ENCODE measurements at regions not wholly inside any gene's neighbourhood (a gene's known extent, or its start where the extent isn't known, plus 50 kb on each side); places are given as distances from the start of the nearest gene placed in this dataset.
"Not testable (repeated sequence)": the region's sequence is repeated elsewhere in the genome, so short reads cannot be mapped to it uniquely, and the experiment has no call there.

GRCh38 chr12:131461096-131461495, 249.8 kb upstream of the SFSWAP start:
- Histone ChIP-seq H2AFZ (ENCODE audit: low read length, unreplicated experiment) (no peak overlapping the region), H3K27me3 (ENCODE audit: insufficient read depth, low read length) (no peaks in the 10 kb centered on the region), H3K4me3 (ENCODE audit: low read depth, low read length) (no peak overlapping the region), H3K27ac (ENCODE audit: low read depth, low read length) (no peak overlapping the region), H3K36me3 (ENCODE audit: insufficient read depth, low read length) (no peaks in the 10 kb centered on the region), H3K79me2 (ENCODE audit: control insufficient read depth, insufficient read depth, low read length, unreplicated experiment) (no peaks in the 10 kb centered on the region), H3K4me1 (ENCODE audit: control insufficient read depth, insufficient read depth, low read length, unreplicated experiment) (no peaks in the 10 kb centered on the region)

GRCh38 chr12:131463174-131463573, 247.7 kb upstream of the SFSWAP start:
- Histone ChIP-seq H3K36me3 (ENCODE audit: insufficient read depth, low read length) (no peaks in the 10 kb centered on the region), H2AFZ (ENCODE audit: low read length, unreplicated experiment) (no peak overlapping the region), H3K4me1 (ENCODE audit: control insufficient read depth, insufficient read depth, low read length, unreplicated experiment) (no peaks in the 10 kb centered on the region), H3K27ac (ENCODE audit: low read depth, low read length) (no peak overlapping the region), H3K27me3 (ENCODE audit: insufficient read depth, low read length) (no peaks in the 10 kb centered on the region), H3K79me2 (ENCODE audit: control insufficient read depth, insufficient read depth, low read length, unreplicated experiment) (no peaks in the 10 kb centered on the region), H3K4me3 (ENCODE audit: low read depth, low read length) (no peak overlapping the region)

- H3K27me3 ChIP-seq (ENCODE audit: insufficient read depth, low read length) = no peaks in the 10 kb centered on the region
- no peaks in the 10 kb centered on the region for H3K4me1 ChIP-seq (ENCODE audit: control insufficient read depth, insufficient read depth, low read length, unreplicated experiment)
- H3K27ac ChIP-seq (ENCODE audit: low read depth, low read length) = no peak overlapping the region
- no peak overlapping the region for H2AFZ ChIP-seq (ENCODE audit: low read length, unreplicated experiment)
- H3K79me2 ChIP-seq (ENCODE audit: control insufficient read depth, insufficient read depth, low read length, unreplicated experiment) = no peaks in the 10 kb centered on the region
- no peaks in the 10 kb centered on the region for H3K36me3 ChIP-seq (ENCODE audit: insufficient read depth, low read length)
- no peak overlapping the region for H3K4me3 ChIP-seq (ENCODE audit: low read depth, low read length)
Measured at GRCh38 chr12:131464081-131464480, 246.8 kb upstream of the SFSWAP start.

- no peak overlapping the region for H3K4me3 ChIP-seq (ENCODE audit: low read depth, low read length)
- H3K4me1 ChIP-seq (ENCODE audit: control insufficient read depth, insufficient read depth, low read length, unreplicated experiment) = no peaks in the 10 kb centered on the region
- H3K27me3 ChIP-seq (ENCODE audit: insufficient read depth, low read length) = no peaks in the 10 kb centered on the region
- H3K27ac ChIP-seq (ENCODE audit: low read depth, low read length) = no peak overlapping the region
- H3K79me2 ChIP-seq (ENCODE audit: control insufficient read depth, insufficient read depth, low read length, unreplicated experiment) = no peaks in the 10 kb centered on the region
- H2AFZ ChIP-seq (ENCODE audit: low read length, unreplicated experiment) = no peak overlapping the region
- H3K36me3 ChIP-seq (ENCODE audit: insufficient read depth, low read length) = no peaks in the 10 kb centered on the region
Measured at GRCh38 chr12:131466306-131466705, 244.6 kb upstream of the SFSWAP start.

GRCh38 chr12:131466932-131467331, 244.0 kb upstream of the SFSWAP start:
- no peak overlapping the region for H3K27ac ChIP-seq (ENCODE audit: low read depth, low read length)
- no peaks in the 10 kb centered on the region for H3K4me1 ChIP-seq (ENCODE audit: control insufficient read depth, insufficient read depth, low read length, unreplicated experiment)
- H3K27me3 ChIP-seq (ENCODE audit: insufficient read depth, low read length) = no peaks in the 10 kb centered on the region
- H3K79me2 ChIP-seq (ENCODE audit: control insufficient read depth, insufficient read depth, low read length, unreplicated experiment) = no peaks in the 10 kb centered on the region
- no peaks in the 10 kb centered on the region for H3K36me3 ChIP-seq (ENCODE audit: insufficient read depth, low read length)
- H3K4me3 ChIP-seq (ENCODE audit: low read depth, low read length) = no peak overlapping the region
- H2AFZ ChIP-seq (ENCODE audit: low read length, unreplicated experiment) = no peak overlapping the region

GRCh38 chr12:131468206-131468605, 242.7 kb upstream of the SFSWAP start:
- Histone ChIP-seq H3K4me3 (ENCODE audit: low read depth, low read length) (no peak overlapping the region), H3K79me2 (ENCODE audit: control insufficient read depth, insufficient read depth, low read length, unreplicated experiment) (no peaks in the 10 kb centered on the region), H2AFZ (ENCODE audit: low read length, unreplicated experiment) (no peak overlapping the region), H3K36me3 (ENCODE audit: insufficient read depth, low read length) (no peaks in the 10 kb centered on the region), H3K4me1 (ENCODE audit: control insufficient read depth, insufficient read depth, low read length, unreplicated experiment) (no peaks in the 10 kb centered on the region), H3K27me3 (ENCODE audit: insufficient read depth, low read length) (no peaks in the 10 kb centered on the region), H3K27ac (ENCODE audit: low read depth, low read length) (no peak overlapping the region)

GRCh38 chr12:131469945-131470344, 240.9 kb upstream of the SFSWAP start:
- H3K27ac ChIP-seq (ENCODE audit: low read depth, low read length); H3K36me3 ChIP-seq (ENCODE audit: insufficient read depth, low read length); H3K4me1 ChIP-seq (ENCODE audit: control insufficient read depth, insufficient read depth, low read length, unreplicated experiment); H3K27me3 ChIP-seq (ENCODE audit: insufficient read depth, low read length); H3K4me3 ChIP-seq (ENCODE audit: low read depth, low read length); H3K79me2 ChIP-seq (ENCODE audit: control insufficient read depth, insufficient read depth, low read length, unreplicated experiment); H2AFZ ChIP-seq (ENCODE audit: low read length, unreplicated experiment): not testable (repeated sequence)

- Histone ChIP-seq H3K4me3 (ENCODE audit: low read depth, low read length) (no peak overlapping the region), H3K79me2 (ENCODE audit: control insufficient read depth, insufficient read depth, low read length, unreplicated experiment) (no peaks in the 10 kb centered on the region), H3K27me3 (ENCODE audit: insufficient read depth, low read length) (no peaks in the 10 kb centered on the region), H3K4me1 (ENCODE audit: control insufficient read depth, insufficient read depth, low read length, unreplicated experiment) (no peaks in the 10 kb centered on the region), H3K36me3 (ENCODE audit: insufficient read depth, low read length) (no peaks in the 10 kb centered on the region), H2AFZ (ENCODE audit: low read length, unreplicated experiment) (no peak overlapping the region), H3K27ac (ENCODE audit: low read depth, low read length) (no peak overlapping the region)
Measured at GRCh38 chr12:131471271-131471905, 239.5 kb upstream of the SFSWAP start.

GRCh38 chr12:131471946-131472732, 238.8 kb upstream of the SFSWAP start:
- H3K79me2 ChIP-seq (ENCODE audit: control insufficient read depth, insufficient read depth, low read length, unreplicated experiment) = no peaks in the 10 kb centered on the region
- no peaks in the 10 kb centered on the region for H3K27me3 ChIP-seq (ENCODE audit: insufficient read depth, low read length)
- no peak overlapping the region for H3K27ac ChIP-seq (ENCODE audit: low read depth, low read length)
- H3K4me1 ChIP-seq (ENCODE audit: control insufficient read depth, insufficient read depth, low read length, unreplicated experiment) = no peaks in the 10 kb centered on the region
- H3K36me3 ChIP-seq (ENCODE audit: insufficient read depth, low read length) = no peaks in the 10 kb centered on the region
- no peak overlapping the region for H3K4me3 ChIP-seq (ENCODE audit: low read depth, low read length)
- H2AFZ ChIP-seq (ENCODE audit: low read length, unreplicated experiment) = no peak overlapping the region

- no peak overlapping the region for H3K27ac ChIP-seq (ENCODE audit: low read depth, low read length)
- no peak overlapping the region for H3K4me3 ChIP-seq (ENCODE audit: low read depth, low read length)
- H3K4me1 ChIP-seq (ENCODE audit: control insufficient read depth, insufficient read depth, low read length, unreplicated experiment) = no peaks in the 10 kb centered on the region
- H2AFZ ChIP-seq (ENCODE audit: low read length, unreplicated experiment) = no peak overlapping the region
- no peaks in the 10 kb centered on the region for H3K27me3 ChIP-seq (ENCODE audit: insufficient read depth, low read length)
- H3K79me2 ChIP-seq (ENCODE audit: control insufficient read depth, insufficient read depth, low read length, unreplicated experiment) = no peaks in the 10 kb centered on the region
- H3K36me3 ChIP-seq (ENCODE audit: insufficient read depth, low read length) = no peaks in the 10 kb centered on the region
Measured at GRCh38 chr12:131473261-131473660, 237.6 kb upstream of the SFSWAP start.

Measured in ACC112 (cell line).